OCI-LY1 (cell line): ENCODE measurements at regions not wholly inside any gene's neighbourhood (a gene's known extent, or its start where the extent isn't known, plus 50 kb on each side); places are given as distances from the start of the nearest gene placed in this dataset.

Experiments used
- EZH2 ChIP-seq: fragments of 200-600 bp; sonication (generic), shearing (Covaris generic); IDR thresholded peaks from 2 replicates; pipeline ENCODE4 v1.8.0; 2017; ENCODE audit warnings: borderline replicate concordance, mixed run types, mild to moderate bottlenecking, antibody characterized with exemption, low read length, moderate library complexity, mixed read lengths
- TF ChIP-seq, protein P1 (sequence below): fragments of 200-600 bp; sonication (generic), shearing (Covaris generic); IDR thresholded peaks from 2 replicates; pipeline ENCODE4 v1.5.1; 2017; ENCODE audit warnings: mild to moderate bottlenecking, antibody characterized with exemption, low read length, moderate library complexity, mixed read lengths

DNA sequence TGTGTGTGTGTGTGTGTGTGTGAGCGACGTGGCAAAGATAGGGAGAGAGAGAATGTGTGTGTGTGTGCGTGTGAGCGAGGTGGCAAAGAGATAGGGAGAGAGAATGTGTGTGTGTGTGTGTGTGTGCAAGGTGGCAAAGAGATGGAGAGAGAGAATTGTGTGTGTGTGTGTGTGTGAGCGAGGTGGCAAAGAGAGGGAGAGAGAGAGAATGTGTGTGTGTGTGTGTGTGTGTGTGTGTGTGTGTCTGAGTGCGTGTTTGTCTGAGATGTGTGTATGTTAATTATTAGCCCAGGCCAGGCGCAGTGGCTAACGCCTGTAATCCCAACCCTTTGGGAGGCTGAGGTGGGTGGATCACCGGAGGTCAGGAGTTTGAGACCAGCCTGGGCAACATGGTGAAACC lies 154.6 kb upstream of the RGMA start:
- TF ChIP-seq, protein P1, sequence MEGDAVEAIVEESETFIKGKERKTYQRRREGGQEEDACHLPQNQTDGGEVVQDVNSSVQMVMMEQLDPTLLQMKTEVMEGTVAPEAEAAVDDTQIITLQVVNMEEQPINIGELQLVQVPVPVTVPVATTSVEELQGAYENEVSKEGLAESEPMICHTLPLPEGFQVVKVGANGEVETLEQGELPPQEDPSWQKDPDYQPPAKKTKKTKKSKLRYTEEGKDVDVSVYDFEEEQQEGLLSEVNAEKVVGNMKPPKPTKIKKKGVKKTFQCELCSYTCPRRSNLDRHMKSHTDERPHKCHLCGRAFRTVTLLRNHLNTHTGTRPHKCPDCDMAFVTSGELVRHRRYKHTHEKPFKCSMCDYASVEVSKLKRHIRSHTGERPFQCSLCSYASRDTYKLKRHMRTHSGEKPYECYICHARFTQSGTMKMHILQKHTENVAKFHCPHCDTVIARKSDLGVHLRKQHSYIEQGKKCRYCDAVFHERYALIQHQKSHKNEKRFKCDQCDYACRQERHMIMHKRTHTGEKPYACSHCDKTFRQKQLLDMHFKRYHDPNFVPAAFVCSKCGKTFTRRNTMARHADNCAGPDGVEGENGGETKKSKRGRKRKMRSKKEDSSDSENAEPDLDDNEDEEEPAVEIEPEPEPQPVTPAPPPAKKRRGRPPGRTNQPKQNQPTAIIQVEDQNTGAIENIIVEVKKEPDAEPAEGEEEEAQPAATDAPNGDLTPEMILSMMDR = no peak
- no peak for TF ChIP-seq EZH2
